GM12878 (cell line): ENCODE measurements at regions not wholly inside any gene's neighbourhood (a gene's known extent, or its start where the extent isn't known, plus 50 kb on each side); places are given as distances from the start of the nearest gene placed in this dataset.

Source experiments
- ATAC-seq: fragments of 200-7000 bp; cut with Tn5 transposase; 3 replicates; pipeline ENCODE4 v1.9.1; 2020; ENCODE audit warnings: mild to moderate bottlenecking, moderate library complexity
- BruUV-seq: library from RNA; stranded (reverse); fragments of 400-500 nt; replicated peaks from 2 replicates; lab custom pipeline; 2021; lab: Mats Ljungman, UMichigan
- CTCF ChIA-PET: fragments of 300-600 bp; sonication (Branson Sonifier 250); formaldehyde crosslinking; extraction: SDS; loops from one replicate; lab custom pipeline; 2021; ENCODE audit warnings: inconsistent platforms; lab: Yijun Ruan, JAX
- POLR2A ChIA-PET: fragments of 350-600 bp; formaldehyde crosslinking; extraction: SDS; loops from one replicate; lab custom pipeline; 2021; ENCODE audit warnings: inconsistent platforms; lab: Charles Lee
- RAD21 ChIA-PET: fragments of 300-600 bp; sonication (Branson Sonifier 250); formaldehyde crosslinking; loops from one replicate; lab custom pipeline; 2023; ENCODE audit warnings: antibody characterized with exemption; ENCODE audit not compliant: unreplicated experiment; lab: Charles Lee
- SMC1A ChIA-PET: fragments of 300-600 bp; sonication (Branson Sonifier 250); formaldehyde crosslinking; loops from one replicate; lab custom pipeline; 2023; ENCODE audit not compliant: unreplicated experiment, uncharacterized antibody; lab: Charles Lee
- DNase-seq: peaks from one replicate; pipeline ENCODE4 v3.0.0-alpha.2; 2011; ENCODE audit warnings: low read depth, low spot score
- FAIRE-seq: peaks from 3 replicates; lab custom pipeline; 2011; peaks lifted over from hg19 to GRCh38; lab: Jason Lieb, UNC
- H2AFZ ChIP-seq: 2 replicates; pipeline ENCODE4 v1.6.0; 2011; ENCODE audit warnings: low read depth, low read length, control low read depth; ENCODE audit not compliant: control insufficient read depth
- H3K27ac ChIP-seq: 2 replicates; pipeline ENCODE4 v1.5.1; 2011; ENCODE audit warnings: control low read depth; ENCODE audit not compliant: control insufficient read depth, insufficient read depth
- H3K27me3 ChIP-seq, 2 experiments: replicated peaks in 1 of 2; 2 replicates each; pipeline versions ENCODE4 v1.6.0 to v1.6.1; 2011; ENCODE audit warnings: low read length in 1 of 2; ENCODE audit not compliant: control insufficient read depth in 2 of 2, insufficient read depth in 2 of 2
- H3K36me3 ChIP-seq, 2 experiments: 2 replicates each; pipeline ENCODE4 v1.5.1; 2011; ENCODE audit warnings: low read length in 1 of 2; ENCODE audit not compliant: control insufficient read depth in 2 of 2, insufficient read depth in 2 of 2
- H3K4me1 ChIP-seq: 2 replicates; pipeline ENCODE4 v1.6.1; 2011; ENCODE audit warnings: mild to moderate bottlenecking, low read length, moderate library complexity, mixed read lengths; ENCODE audit not compliant: control insufficient read depth, insufficient read depth
- H3K4me2 ChIP-seq: 2 replicates; pipeline ENCODE4 v1.6.0; 2011; ENCODE audit warnings: control low read depth; ENCODE audit not compliant: control insufficient read depth, insufficient read depth
- H3K4me3 ChIP-seq: fragments of 200-600 bp; sonication (generic); 2 replicates; pipeline ENCODE4 v1.5.1; 2016
- H3K79me2 ChIP-seq: 2 replicates; pipeline ENCODE4 v1.6.0; 2011; ENCODE audit warnings: low read length; ENCODE audit not compliant: control insufficient read depth, insufficient read depth
- H3K9ac ChIP-seq: 2 replicates; pipeline ENCODE4 v1.8.0; 2011; ENCODE audit warnings: low read length, control low read depth, mixed read lengths; ENCODE audit not compliant: control insufficient read depth, insufficient read depth
- H3K9me3 ChIP-seq: replicated peaks from 3 replicates; pipeline ENCODE4 v1.5.1; 2011; ENCODE audit warnings: mild to moderate bottlenecking, low read length; ENCODE audit not compliant: control insufficient read depth, insufficient read depth
- H4K20me1 ChIP-seq: 2 replicates; pipeline ENCODE4 v1.6.0; 2011; ENCODE audit not compliant: control insufficient read depth, insufficient read depth
- ASH2L ChIP-seq: fragments of 300-600, 200-600 bp; sonication (generic); IDR thresholded peaks from 2 replicates; pipeline ENCODE4 v1.6.1; 2017; ENCODE audit warnings: low read depth, mild to moderate bottlenecking, borderline replicate concordance
- BCL11A ChIP-seq: IDR thresholded peaks from 2 replicates; pipeline ENCODE4 v1.6.1; 2011; ENCODE audit warnings: low read depth, low read length
- CBX3 ChIP-seq: fragments of 200-600 bp; sonication (generic); IDR thresholded peaks from 2 replicates; pipeline ENCODE4 v1.6.1; 2016; ENCODE audit warnings: low read depth, borderline replicate concordance
- EED ChIP-seq: sonication (generic); IDR thresholded peaks from 2 replicates; pipeline ENCODE4 v1.6.1; 2016; ENCODE audit warnings: antibody characterized with exemption, low read depth
- POLR2A ChIP-seq: IDR thresholded peaks from 2 replicates; pipeline ENCODE4 v1.6.1; 2011; ENCODE audit warnings: low read depth, mild to moderate bottlenecking, low read length
- REST ChIP-seq: IDR thresholded peaks from 2 replicates; pipeline ENCODE4 v1.6.1; 2012; ENCODE audit warnings: mild to moderate bottlenecking, low read depth, low read length
- SMC3 ChIP-seq: IDR thresholded peaks from 2 replicates; pipeline ENCODE4 v1.6.1; 2011; ENCODE audit warnings: low read length, improper control_type of control experiment, borderline replicate concordance
- TARDBP ChIP-seq: IDR thresholded peaks from 2 replicates; pipeline ENCODE4 v1.6.1; 2016; ENCODE audit warnings: borderline replicate concordance
- TCF3 ChIP-seq: IDR thresholded peaks from 2 replicates; pipeline ENCODE4 v1.6.1; 2012; ENCODE audit warnings: low read depth, mild to moderate bottlenecking, low read length, borderline replicate concordance; ENCODE audit not compliant: insufficient read depth
- WGBS: methylation state at CpG from one replicate; pipeline ENCODE4 v1.1.6; 2016; ENCODE audit warnings: low lambda C conversion rate; ENCODE audit not compliant: insufficient replicate concordance, insufficient coverage; ENCODE audit errors: missing lambda C conversion rate; 5-methylcytosine and 5-hydroxymethylcytosine counted together
- in situ Hi-C: fragments of 300-500 bp; cut with MboI; formaldehyde crosslinking; loops from 9 replicates; pipeline ENCODE4 v1.14.3; 2018; ENCODE audit warnings: mixed read lengths
- intact Hi-C: fragments of 100-400 bp; cut with micrococcal nuclease; formaldehyde crosslinking; loops from one replicate; pipeline ENCODE4 v1.14.2; 2022; ENCODE audit not compliant: unreplicated experiment

- H4K20me1 ChIP-seq = no peaks in the 10 kb centered on the region
- no peaks in the 10 kb centered on the region for H3K36me3 ChIP-seq
- BruUV-seq = no TSS peak
- WGBS = 21% methylated on average over 7 of the region's 7 CpGs
- H3K27ac ChIP-seq = no peak overlapping the region
- H3K4me1 ChIP-seq = no peaks in the 10 kb centered on the region
- ChIA-PET POLR2A (no interaction called here), SMC1A (no interaction called here)
- no peaks in the 10 kb centered on the region for H3K79me2 ChIP-seq
- ATAC-seq = no peak
- no peak overlapping the region for H2AFZ ChIP-seq
- H3K4me2 ChIP-seq = no peak overlapping the region
- H3K4me3 ChIP-seq = no peak overlapping the region
- no peak overlapping the region for H3K9ac ChIP-seq
- TF ChIP-seq EED (no peak), BCL11A (no peak), REST (no peak), POLR2A (no peak), ASH2L (no peak), TARDBP (no peak), CBX3 (no peak), SMC3 (no peak), TCF3 (no peak)
- TF ChIP-seq, all 136 proteins: peak for 0
- intact Hi-C loops = no loop called here
- Histone ChIP-seq H3K27me3 (no peaks in the 10 kb centered on the region), H3K9me3 (no peaks in the 10 kb centered on the region)
- in situ Hi-C loops = no loop called here
- FAIRE-seq (no peak), DNase-seq (no peak)
- ChIA-PET RAD21 (no interaction called here), CTCF (no interaction called here)
These were observed 75.1 kb upstream of the GALNT9 start for GRCh38 chr12:132404435-132404855.
